ENCODE measurements at regions not wholly inside any gene's neighbourhood (a gene's known extent, or its start where the extent isn't known, plus 50 kb on each side); places are given as distances from the start of the nearest gene placed in this dataset.

DNA sequence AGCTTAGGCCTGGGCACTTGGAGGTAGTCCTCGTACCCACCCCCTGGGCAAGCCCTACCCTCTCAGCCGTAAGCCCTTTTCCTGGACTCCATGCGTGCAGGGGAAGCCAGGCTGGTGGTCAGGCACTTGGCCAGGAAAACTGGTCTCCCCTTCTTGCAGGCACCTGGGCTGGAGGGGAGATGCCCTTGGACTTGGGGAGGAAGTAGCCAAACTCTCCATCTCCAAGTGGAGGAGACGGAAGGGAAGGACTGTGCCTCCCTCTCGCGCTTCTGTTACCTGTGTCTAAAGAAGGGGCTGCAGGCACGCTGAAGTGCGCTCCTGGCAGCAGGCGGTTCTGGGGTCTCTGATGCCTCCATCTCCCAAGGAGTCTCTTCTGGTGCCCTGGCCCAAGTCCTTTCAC, 283.9 kb downstream of the PBX3 start:
- no peak overlapping the region for H3K27ac ChIP-seq
- TF ChIP-seq, protein P1, sequence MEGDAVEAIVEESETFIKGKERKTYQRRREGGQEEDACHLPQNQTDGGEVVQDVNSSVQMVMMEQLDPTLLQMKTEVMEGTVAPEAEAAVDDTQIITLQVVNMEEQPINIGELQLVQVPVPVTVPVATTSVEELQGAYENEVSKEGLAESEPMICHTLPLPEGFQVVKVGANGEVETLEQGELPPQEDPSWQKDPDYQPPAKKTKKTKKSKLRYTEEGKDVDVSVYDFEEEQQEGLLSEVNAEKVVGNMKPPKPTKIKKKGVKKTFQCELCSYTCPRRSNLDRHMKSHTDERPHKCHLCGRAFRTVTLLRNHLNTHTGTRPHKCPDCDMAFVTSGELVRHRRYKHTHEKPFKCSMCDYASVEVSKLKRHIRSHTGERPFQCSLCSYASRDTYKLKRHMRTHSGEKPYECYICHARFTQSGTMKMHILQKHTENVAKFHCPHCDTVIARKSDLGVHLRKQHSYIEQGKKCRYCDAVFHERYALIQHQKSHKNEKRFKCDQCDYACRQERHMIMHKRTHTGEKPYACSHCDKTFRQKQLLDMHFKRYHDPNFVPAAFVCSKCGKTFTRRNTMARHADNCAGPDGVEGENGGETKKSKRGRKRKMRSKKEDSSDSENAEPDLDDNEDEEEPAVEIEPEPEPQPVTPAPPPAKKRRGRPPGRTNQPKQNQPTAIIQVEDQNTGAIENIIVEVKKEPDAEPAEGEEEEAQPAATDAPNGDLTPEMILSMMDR (conservative IDR thresholded peaks at IDR 0.05): no peak
- TF ChIP-seq ZFX (IDR thresholded peaks at IDR 0.05): no peak

- H3K27ac ChIP-seq: no peak overlapping the region
- TF ChIP-seq ZFX (IDR thresholded peaks at IDR 0.05): no peak
- TF ChIP-seq, protein P1 (conservative IDR thresholded peaks at IDR 0.05): no peak
These were observed 285.0 kb downstream of the PBX3 start for GRCh38 chr9:126032135-126032534.

DNA sequence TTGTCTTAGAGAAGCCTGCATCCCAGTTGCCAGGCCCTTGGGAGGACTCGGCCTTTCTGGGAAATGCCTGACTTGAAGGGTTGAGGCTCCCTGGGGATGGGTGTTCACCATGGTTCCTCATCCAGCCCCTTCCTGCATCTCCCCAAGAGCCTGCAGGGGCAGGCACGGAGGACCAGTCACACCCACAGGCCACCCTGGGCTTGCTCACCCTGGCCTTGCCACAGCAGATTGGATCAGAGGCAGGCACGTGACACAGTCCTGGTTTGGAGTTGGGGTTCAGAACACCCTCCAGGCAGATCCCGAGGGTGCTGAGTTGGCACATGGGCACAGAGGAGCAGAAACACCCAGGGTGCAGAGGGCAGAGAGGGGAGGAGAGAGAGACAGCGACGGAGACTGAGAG, 286.1 kb downstream of the PBX3 start:
- TF ChIP-seq ZFX (IDR thresholded peaks at IDR 0.05): no peak
- TF ChIP-seq, protein P1 (conservative IDR thresholded peaks at IDR 0.05): no peak
- H3K27ac ChIP-seq: no peak overlapping the region

DNA sequence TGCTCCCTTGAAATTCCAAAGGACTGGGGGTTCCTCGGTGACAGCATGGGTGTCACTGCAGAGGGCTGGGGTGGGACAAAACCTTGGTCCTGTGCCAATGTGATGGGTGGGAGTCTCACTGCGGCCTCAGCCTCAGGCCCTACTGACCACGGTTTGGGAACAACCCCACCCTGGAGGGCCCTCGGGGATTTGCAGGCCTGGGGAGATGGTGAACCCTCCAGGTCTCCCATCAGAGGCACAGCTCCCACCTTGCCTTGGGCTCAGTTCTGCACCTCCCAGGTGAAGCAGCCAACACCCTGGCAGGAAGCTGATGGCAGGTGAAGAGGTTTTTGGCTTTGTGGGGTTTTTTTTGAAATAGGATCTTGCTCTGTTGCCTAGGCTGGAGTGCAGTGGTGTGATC, 286.8 kb downstream of the PBX3 start:
- TF ChIP-seq, protein P1 (conservative IDR thresholded peaks at IDR 0.05): no peak
- no peak overlapping the region for H3K27ac ChIP-seq

- TF ChIP-seq ZFX (IDR thresholded peaks at IDR 0.05): no peak
- TF ChIP-seq, protein P1 (conservative IDR thresholded peaks at IDR 0.05): no peak
- H3K27ac ChIP-seq: no peak overlapping the region
These were observed 289.7 kb downstream of the PBX3 start for GRCh38 chr9:126036881-126037291.

- no peak overlapping the region for H3K27ac ChIP-seq
- TF ChIP-seq, protein P1 (conservative IDR thresholded peaks at IDR 0.05): no peak
- TF ChIP-seq ZFX (IDR thresholded peaks at IDR 0.05): no peak
These were observed 287.8 kb upstream of the MVB12B start for GRCh38 chr9:126038790-126039189.

DNA sequence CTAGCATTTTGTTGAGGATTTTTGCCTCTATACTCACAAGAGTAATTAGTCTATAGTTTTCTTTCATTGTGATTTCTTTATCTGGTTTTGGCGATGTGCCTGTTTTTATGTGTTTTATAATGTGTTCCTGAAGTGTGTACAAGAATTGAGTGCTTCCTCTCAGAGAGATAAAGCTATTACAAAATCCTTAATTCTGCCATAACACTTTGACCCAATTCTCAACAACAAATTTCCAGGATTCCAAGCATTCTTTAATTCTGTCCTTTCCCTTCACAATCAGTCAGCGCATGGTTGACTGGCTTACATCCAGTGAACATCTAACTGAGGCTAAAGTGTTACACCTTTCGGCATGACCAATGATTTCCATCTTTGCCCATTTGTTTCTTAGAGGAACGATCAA, 282.9 kb upstream of the MVB12B start:
- no peak for TF ChIP-seq ZFX (IDR thresholded peaks at IDR 0.05)
- TF ChIP-seq, protein P1 (conservative IDR thresholded peaks at IDR 0.05): no peak
- H3K27ac ChIP-seq: no peak overlapping the region

Measured in C4-2B (cell line).